A549 (cell line): ENCODE measurements at regions not wholly inside any gene's neighbourhood (a gene's known extent, or its start where the extent isn't known, plus 50 kb on each side); places are given as distances from the start of the nearest gene placed in this dataset.

Source experiments
- BCL3 ChIP-seq: fragments of >200 bp; sonication (Bioruptor Twin); formaldehyde crosslinking; IDR thresholded peaks from 3 replicates; pipeline ENCODE4 v1.6.1; 2016
- CTCF ChIP-seq: fragments of >200 bp; sonication (Bioruptor Twin); formaldehyde crosslinking; IDR thresholded peaks from 3 replicates; pipeline ENCODE4 v1.5.1; 2016
- EP300 ChIP-seq, 2 experiments: fragments of >200 bp; sonication (Bioruptor Twin); formaldehyde crosslinking; IDR thresholded peaks; 2 replicates in 1 of 2; 3 replicates in 1 of 2; pipeline ENCODE4 v1.6.1; 2016 to 2017
- KDM5A ChIP-seq: fragments of 200-600 bp; sonication (generic); IDR thresholded peaks from 2 replicates; pipeline ENCODE4 v1.6.1; 2016; ENCODE audit warnings: antibody characterized with exemption, mild to moderate bottlenecking
- MAFK ChIP-seq: fragments of 450-650 bp; IDR thresholded peaks from 2 replicates; pipeline ENCODE4 v1.6.1; 2014; ENCODE audit not compliant: partially characterized antibody
- MAZ ChIP-seq: fragments of 150-350 bp; IDR thresholded peaks from 2 replicates; pipeline ENCODE4 v1.6.1; 2014; ENCODE audit warnings: antibody characterized with exemption, low read depth, low read length, borderline replicate concordance
- POLR2A ChIP-seq: IDR thresholded peaks from 2 replicates; pipeline ENCODE4 v1.6.1; 2012; ENCODE audit warnings: mild to moderate bottlenecking, low read length
- RAD21 ChIP-seq, 2 experiments: fragments of >200 bp in 1 of 2; sonication (Bioruptor Twin) in 1 of 2; formaldehyde crosslinking in 1 of 2; IDR thresholded peaks in 1 of 2; conservative IDR thresholded peaks in 1 of 2; 2 replicates in 1 of 2; 3 replicates in 1 of 2; pipeline ENCODE4 v1.6.1; 2012 to 2018; ENCODE audit warnings: inconsistent platforms in 1 of 2
- RARB ChIP-seq: fragments of 250-450 bp; sonication (Bioruptor Pico); IDR thresholded peaks from 2 replicates; pipeline ENCODE4 v1.8.0; 2021; ENCODE audit warnings: mild to moderate bottlenecking, moderate library complexity
- ZSCAN20 ChIP-seq: fragments of 250-450 bp; sonication (Bioruptor Pico); IDR thresholded peaks from 2 replicates; pipeline ENCODE4 v1.8.0; 2022; ENCODE audit warnings: mild to moderate bottlenecking, moderate library complexity
- TF ChIP-seq, protein P1 (sequence below): fragments of 200-600 bp; sonication (generic); IDR thresholded peaks from 2 replicates; pipeline ENCODE4 v1.6.1; 2016; ENCODE audit warnings: antibody characterized with exemption, mild to moderate bottlenecking, moderate library complexity

DNA sequence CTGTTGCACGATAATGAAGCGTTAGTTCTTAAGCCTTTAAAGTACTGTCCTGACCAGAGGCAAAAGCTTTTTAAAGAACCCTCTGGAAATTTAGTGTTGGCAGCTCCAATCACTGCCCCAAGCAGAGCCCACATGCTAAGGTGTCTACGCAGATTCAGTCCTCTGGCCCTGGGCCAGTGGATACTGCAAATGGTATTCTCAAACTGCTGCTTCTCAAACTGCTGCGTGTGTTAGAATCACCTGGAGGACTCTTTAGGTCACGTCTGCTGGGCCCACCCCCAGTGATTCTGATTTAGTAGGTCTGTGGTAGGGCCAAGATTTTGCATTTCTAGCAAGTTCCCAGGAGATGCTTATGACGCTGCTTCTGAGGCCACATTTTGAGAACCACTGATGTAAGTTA is 96.0 kb upstream of the CCDC28A start:
- no peak for TF ChIP-seq ZSCAN20 (CRISPR knock-in tag)
- TF ChIP-seq MAFK = no peak
- TF ChIP-seq CTCF = no peak
- TF ChIP-seq POLR2A = no peak
- TF ChIP-seq KDM5A = no peak
- no peak for TF ChIP-seq BCL3
- TF ChIP-seq, protein P1, sequence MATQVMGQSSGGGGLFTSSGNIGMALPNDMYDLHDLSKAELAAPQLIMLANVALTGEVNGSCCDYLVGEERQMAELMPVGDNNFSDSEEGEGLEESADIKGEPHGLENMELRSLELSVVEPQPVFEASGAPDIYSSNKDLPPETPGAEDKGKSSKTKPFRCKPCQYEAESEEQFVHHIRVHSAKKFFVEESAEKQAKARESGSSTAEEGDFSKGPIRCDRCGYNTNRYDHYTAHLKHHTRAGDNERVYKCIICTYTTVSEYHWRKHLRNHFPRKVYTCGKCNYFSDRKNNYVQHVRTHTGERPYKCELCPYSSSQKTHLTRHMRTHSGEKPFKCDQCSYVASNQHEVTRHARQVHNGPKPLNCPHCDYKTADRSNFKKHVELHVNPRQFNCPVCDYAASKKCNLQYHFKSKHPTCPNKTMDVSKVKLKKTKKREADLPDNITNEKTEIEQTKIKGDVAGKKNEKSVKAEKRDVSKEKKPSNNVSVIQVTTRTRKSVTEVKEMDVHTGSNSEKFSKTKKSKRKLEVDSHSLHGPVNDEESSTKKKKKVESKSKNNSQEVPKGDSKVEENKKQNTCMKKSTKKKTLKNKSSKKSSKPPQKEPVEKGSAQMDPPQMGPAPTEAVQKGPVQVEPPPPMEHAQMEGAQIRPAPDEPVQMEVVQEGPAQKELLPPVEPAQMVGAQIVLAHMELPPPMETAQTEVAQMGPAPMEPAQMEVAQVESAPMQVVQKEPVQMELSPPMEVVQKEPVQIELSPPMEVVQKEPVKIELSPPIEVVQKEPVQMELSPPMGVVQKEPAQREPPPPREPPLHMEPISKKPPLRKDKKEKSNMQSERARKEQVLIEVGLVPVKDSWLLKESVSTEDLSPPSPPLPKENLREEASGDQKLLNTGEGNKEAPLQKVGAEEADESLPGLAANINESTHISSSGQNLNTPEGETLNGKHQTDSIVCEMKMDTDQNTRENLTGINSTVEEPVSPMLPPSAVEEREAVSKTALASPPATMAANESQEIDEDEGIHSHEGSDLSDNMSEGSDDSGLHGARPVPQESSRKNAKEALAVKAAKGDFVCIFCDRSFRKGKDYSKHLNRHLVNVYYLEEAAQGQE = no peak
- no peak for TF ChIP-seq RARB (CRISPR knock-in tag)
- no peak for TF ChIP-seq RAD21 (conservative IDR thresholded peaks at IDR 0.05 in 1 of 2, IDR thresholded peaks at IDR 0.05 in 1 of 2)
- no peak for TF ChIP-seq MAZ
- no peak for TF ChIP-seq EP300 (IDR thresholded peaks at IDR 0.05)
